Upper lobe of left lung (tissue), 6 donors: ENCODE measurements at regions not wholly inside any gene's neighbourhood (a gene's known extent, or its start where the extent isn't known, plus 50 kb on each side); places are given as distances from the start of the nearest gene placed in this dataset.

Experiments
- ATAC-seq, 2 donors: fragments of 200-7000 bp; cut with Tn5 transposase; one replicate each; pipeline ENCODE4 v1.9.1; 2022; ENCODE audit warnings: mild to moderate bottlenecking in 2 of 2, moderate library complexity in 2 of 2; ENCODE audit not compliant: low FRiP score in 2 of 2
- DNase-seq, 2 donors: peaks; one replicate each; pipeline ENCODE4 v3.0.0-alpha.2; 2019 to 2020
- H3K27ac ChIP-seq, 4 donors: fragments of 200-600 bp; sonication (generic); one replicate each; pipeline ENCODE4 v1.5.1; 2016 to 2019
- H3K27me3 ChIP-seq, 4 donors: fragments of 200-600 bp; sonication (generic); one replicate each; pipeline ENCODE4 v1.5.1; 2017 to 2019
- H3K36me3 ChIP-seq, 4 donors: fragments of 200-600 bp; sonication (generic); one replicate each; pipeline ENCODE4 v1.5.1; 2016 to 2019
- H3K4me1 ChIP-seq, 4 donors: fragments of 200-600 bp; sonication (generic); one replicate each; pipeline ENCODE4 v1.5.1; 2018 to 2019
- H3K4me3 ChIP-seq, 4 donors: fragments of 200-600 bp; sonication (generic); one replicate each; pipeline ENCODE4 v1.5.1; 2017 to 2019; ENCODE audit warnings: mild to moderate bottlenecking in 2 of 4, moderate library complexity in 1 of 4
- H3K9me3 ChIP-seq, 4 donors: fragments of 200-600 bp; sonication (generic); one replicate each; pipeline ENCODE4 v1.5.1; 2018 to 2019
- CTCF ChIP-seq, 6 experiments: fragments of 450-650 bp in 4 of 6; fragments of 200-600 bp in 2 of 6; sonication (generic) in 2 of 6; IDR thresholded peaks; one replicate each; pipeline ENCODE4 v1.5.1; 2016 to 2019; ENCODE audit warnings: antibody characterized with exemption in 6 of 6
- EP300 ChIP-seq, 4 donors: sonication (generic); formaldehyde crosslinking; IDR thresholded peaks; one replicate each; pipeline ENCODE4 v1.5.1; 2017; ENCODE audit warnings: antibody characterized with exemption in 4 of 4, control low read depth in 2 of 4
- POLR2A ChIP-seq, 4 donors: fragments of 450-650 bp; IDR thresholded peaks; one replicate each; pipeline ENCODE4 v1.5.1; 2016 to 2017; ENCODE audit warnings: antibody characterized with exemption in 4 of 4, mild to moderate bottlenecking in 2 of 4
- POLR2AphosphoS5 ChIP-seq, 2 donors: sonication (generic); formaldehyde crosslinking; IDR thresholded peaks; one replicate each; pipeline ENCODE4 v1.5.1; 2017; ENCODE audit warnings: antibody characterized with exemption in 2 of 2
- WGBS, 2 donors: methylation state at CpG; one replicate each; pipeline ENCODE4 v1.1.5; 2017 to 2018; 5-methylcytosine and 5-hydroxymethylcytosine counted together
- donor health status: DM: no; HTN: no; CAD: no; lungs with moderate emphysema.
- donor health status: DM: no; HTN: yes; CAD: no; lungs with severe emphysema.

DNA sequence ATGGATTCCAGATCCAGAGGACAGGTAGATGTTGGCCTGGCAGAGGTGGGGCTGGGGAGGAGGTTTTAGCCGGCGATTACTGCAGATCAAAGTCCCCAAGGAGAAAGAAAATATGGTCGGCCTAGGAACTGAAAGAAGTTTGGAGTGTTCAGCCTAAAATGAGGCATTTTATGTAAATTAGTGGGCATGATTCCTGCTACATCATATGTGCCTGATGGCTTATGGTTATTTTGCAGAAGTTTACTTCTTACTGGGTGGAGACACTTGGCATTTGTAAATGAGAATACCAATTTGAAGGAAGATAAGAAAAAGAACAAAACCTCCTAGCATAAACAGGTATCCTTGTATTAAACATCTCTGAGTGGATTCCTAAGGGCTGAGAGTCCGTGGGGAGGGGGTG lies 149.3 kb downstream of the FOXL1 start:
- Histone ChIP-seq H3K27ac (no peak overlapping the region), H3K36me3 (no peaks in the 10 kb centered on the region), H3K4me3 (no peak overlapping the region), H3K9me3 (no peaks in the 10 kb centered on the region), H3K27me3 (no peaks in the 10 kb centered on the region), H3K4me1 (peaks cover 0 to 3% (median 0%) of the 10 kb centered on the region in 4 donors)
- 75 to 76% methylated on average over 4 of the region's 4 CpGs for WGBS, 2 donors
- ATAC-seq (no peak), DNase-seq (no peak)
- TF ChIP-seq CTCF (IDR thresholded peaks at IDR 0.05), result no peak

GRCh38 chr16:86729686-86730085 lies 151.3 kb downstream of the FOXL1 start:
- H3K9me3 ChIP-seq, result no peaks in the 10 kb centered on the region
- H3K4me3 ChIP-seq, result no peak overlapping the region
- no peak for ATAC-seq
- 79 to 86% methylated on average over 8 of the region's 8 CpGs for WGBS, 2 donors
- H3K27me3 ChIP-seq, result peaks cover 0 to 4% (median 0%) of the 10 kb centered on the region in 4 donors
- no peak overlapping the region for H3K27ac ChIP-seq
- no peaks in the 10 kb centered on the region for H3K36me3 ChIP-seq
- H3K4me1 ChIP-seq, result no peaks in the 10 kb centered on the region
- TF ChIP-seq CTCF (IDR thresholded peaks at IDR 0.05) (no peak), POLR2A (IDR thresholded peaks at IDR 0.05) (no peak), POLR2AphosphoS5 (IDR thresholded peaks at IDR 0.05) (no peak), EP300 (IDR thresholded peaks at IDR 0.05) (no peak)
- no peak for DNase-seq

DNA sequence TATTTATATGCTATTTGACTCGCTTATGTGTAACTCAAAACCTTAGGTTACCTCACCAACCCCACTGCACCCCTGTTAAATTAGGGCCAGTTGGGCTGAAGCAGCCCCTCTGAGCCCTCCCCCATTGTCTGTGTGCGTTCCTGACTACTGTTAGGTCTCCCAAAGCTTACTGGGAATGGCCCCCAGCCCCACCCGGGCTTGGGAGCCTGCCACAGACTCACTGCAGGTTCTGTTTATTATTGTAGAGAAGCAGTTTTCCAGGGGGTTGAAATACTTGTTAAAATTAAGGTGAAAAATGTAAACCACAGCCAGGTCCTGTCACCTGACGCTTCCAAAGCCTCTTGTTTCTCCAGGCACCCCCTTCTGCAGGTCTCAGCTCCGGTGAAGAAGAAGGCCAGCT lies 151.7 kb downstream of the FOXL1 start:
- TF ChIP-seq CTCF (IDR thresholded peaks at IDR 0.05) (no peak), POLR2A (IDR thresholded peaks at IDR 0.05) (no peak), EP300 (IDR thresholded peaks at IDR 0.05) (no peak), POLR2AphosphoS5 (IDR thresholded peaks at IDR 0.05) (no peak)
- Histone ChIP-seq H3K9me3 (no peaks in the 10 kb centered on the region), H3K4me1 (no peaks in the 10 kb centered on the region), H3K27me3 (peaks cover 0 to 4% (median 0%) of the 10 kb centered on the region in 4 donors), H3K4me3 (no peak overlapping the region), H3K27ac (no peak overlapping the region), H3K36me3 (no peaks in the 10 kb centered on the region)
- DNase-seq (no peak), ATAC-seq (no peak)
- WGBS, 2 donors, result 55 to 75% methylated on average over 5 of the region's 5 CpGs

DNA sequence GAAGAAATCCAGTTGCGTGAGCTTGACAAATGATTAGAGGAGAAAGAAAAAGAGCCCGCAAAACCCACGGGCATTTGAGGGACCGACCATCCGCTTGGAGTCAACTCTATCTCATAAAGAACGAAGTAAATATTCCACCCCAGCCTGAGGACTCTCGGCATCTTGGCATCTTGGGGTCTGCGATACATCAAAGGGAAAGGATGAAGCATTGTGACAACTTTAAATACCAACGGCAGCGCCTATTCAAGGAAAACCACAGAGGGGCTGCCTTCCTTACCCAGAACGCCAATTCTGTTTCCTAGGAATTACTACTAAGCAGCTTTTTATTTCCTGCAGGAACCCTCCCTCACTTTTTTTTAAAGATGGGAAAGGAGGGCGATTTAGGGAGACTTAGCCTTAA lies 152.2 kb downstream of the FOXL1 start:
- 34 to 47% methylated on average over 12 of the region's 12 CpGs for WGBS, 2 donors

More for the DNA sequence above, 152.2 kb downstream of the FOXL1 start:
- peaks cover 0 to 4% (median 0%) of the 10 kb centered on the region in 4 donors for H3K27me3 ChIP-seq
- H3K9me3 ChIP-seq, result no peaks in the 10 kb centered on the region
- no peak overlapping the region for H3K4me3 ChIP-seq
- TF ChIP-seq EP300 (IDR thresholded peaks at IDR 0.05) (no peak), POLR2AphosphoS5 (IDR thresholded peaks at IDR 0.05) (no peak), POLR2A (IDR thresholded peaks at IDR 0.05) (no peak), CTCF (IDR thresholded peaks at IDR 0.05) (no peak)
- H3K4me1 ChIP-seq, result no peaks in the 10 kb centered on the region
- DNase-seq (no peak), ATAC-seq (no peak)
- H3K36me3 ChIP-seq, result no peaks in the 10 kb centered on the region
- H3K27ac ChIP-seq, result no peak overlapping the region
